Ovary (tissue), 7 donors: ENCODE measurements at regions not wholly inside any gene's neighbourhood (a gene's known extent, or its start where the extent isn't known, plus 50 kb on each side); places are given as distances from the start of the nearest gene placed in this dataset.

Source experiments
- DNase-seq, 5 donors: peaks; one replicate each; pipeline ENCODE4 v3.0.0-alpha.2; 2019 to 2020
- H3K27ac ChIP-seq, 2 donors: fragments of 200-600 bp; one replicate each; pipeline versions ENCODE4 v1.5.1 to v1.8.0; 2019 to 2022
- H3K27me3 ChIP-seq: fragments of 200-600 bp; one replicate; pipeline ENCODE4 v1.8.0; 2022
- H3K36me3 ChIP-seq: fragments of 200-600 bp; sonication (generic); one replicate; pipeline ENCODE4 v1.5.1; 2019
- H3K4me1 ChIP-seq: one replicate; pipeline ENCODE4 v1.8.1; 2013; ENCODE audit warnings: mild to moderate bottlenecking, moderate library complexity; ENCODE audit not compliant: insufficient read depth
- H3K4me3 ChIP-seq: fragments of 200-600 bp; sonication (generic); one replicate; pipeline ENCODE4 v1.5.1; 2017
- H3K9me3 ChIP-seq, 2 donors: fragments of 200-600 bp in 1 of 2; sonication (generic) in 1 of 2; one replicate each; pipeline versions ENCODE4 v1.5.1 to v1.8.1; 2013 to 2019; ENCODE audit warnings: mild to moderate bottlenecking in 1 of 2, moderate library complexity in 1 of 2
- CTCF ChIP-seq, 3 donors: fragments of 450-650 bp in 2 of 3; fragments of 200-600 bp in 1 of 3; IDR thresholded peaks; one replicate each; pipeline versions ENCODE4 v1.5.1 to v1.8.0; 2016 to 2022; ENCODE audit warnings: antibody characterized with exemption in 3 of 3, mild to moderate bottlenecking in 1 of 3
- EP300 ChIP-seq: sonication (generic); formaldehyde crosslinking; IDR thresholded peaks from one replicate; pipeline ENCODE4 v1.6.1; 2017; ENCODE audit warnings: antibody characterized with exemption
- POLR2A ChIP-seq: fragments of 450-650 bp; IDR thresholded peaks from one replicate; pipeline ENCODE4 v1.6.1; 2017; ENCODE audit warnings: antibody characterized with exemption, mild to moderate bottlenecking, moderate library complexity
- WGBS, 3 donors: extraction: QIAGEN DNeasy Blood & Tissue Kit in 1 of 3; methylation state at CpG; one replicate each; pipeline versions ENCODE4 v1.1.5 to v1.1.7; 2013 to 2017; 5-methylcytosine and 5-hydroxymethylcytosine counted together
- intact Hi-C, 4 donors: fragments of 100-400 bp; cut with DNase I; formaldehyde crosslinking; loops; one replicate each; pipeline versions ENCODE4 v1.11.0 to v1.15.1; 2022 to 2023
- donor health status: DM: no; HTN: no; CAD: no; lungs with moderate emphysema.
- donor health status: DM: no; HTN: no; CAD: no.
- donor health status: Bipolar disorder and iron deficiency.
- donor health status: DM: no; HTN: no; CAD: no.
- donor health status: DM: yes; HTN: yes; CAD: no.

GRCh38 chr9:129330711-129331492 is 152.8 kb upstream of the IER5L start:
- H3K4me3 ChIP-seq = no peak overlapping the region
- no peaks in the 10 kb centered on the region for H3K9me3 ChIP-seq
- H3K27me3 ChIP-seq = no peaks in the 10 kb centered on the region
- TF ChIP-seq CTCF (IDR thresholded peaks at IDR 0.05) (no peak), EP300 (no peak)
- H3K36me3 ChIP-seq = no peaks in the 10 kb centered on the region
- peaks cover 20% of the 10 kb centered on the region for H3K4me1 ChIP-seq
- no peak overlapping the region for H3K27ac ChIP-seq
- intact Hi-C loops = loop anchor here in 2 of 4 donors (5.0 kb wide), 2 partner anchors 151 to 156 kb away; no protein-coding TSS in a partner anchor
- WGBS, 3 donors = 92 to 95% (median 94%) methylated on average over 4 of the region's 4 CpGs
- no peak for DNase-seq

- Histone ChIP-seq H3K36me3 (no peaks in the 10 kb centered on the region), H3K27ac (peak overlapping the region in 1 of 2 donors; percentile 53), H3K4me3 (no peak overlapping the region), H3K9me3 (no peaks in the 10 kb centered on the region), H3K27me3 (no peaks in the 10 kb centered on the region), H3K4me1 (peaks cover 11% of the 10 kb centered on the region)
- intact Hi-C loops = loop anchor here in 2 of 4 donors (10.0 kb wide), 2 partner anchors 276 to 286 kb away; no protein-coding TSS in a partner anchor
- peak in 3 of 5 donors; percentile 57 to 78 (median 65) for DNase-seq
- 39 to 43% (median 39%) methylated on average over 13 of the region's 13 CpGs for WGBS, 3 donors
- TF ChIP-seq POLR2A (no peak), EP300 (no peak), CTCF (IDR thresholded peaks at IDR 0.05) (no peak)
These were observed 150.4 kb upstream of the IER5L start for GRCh38 chr9:129328355-129329042.

DNA sequence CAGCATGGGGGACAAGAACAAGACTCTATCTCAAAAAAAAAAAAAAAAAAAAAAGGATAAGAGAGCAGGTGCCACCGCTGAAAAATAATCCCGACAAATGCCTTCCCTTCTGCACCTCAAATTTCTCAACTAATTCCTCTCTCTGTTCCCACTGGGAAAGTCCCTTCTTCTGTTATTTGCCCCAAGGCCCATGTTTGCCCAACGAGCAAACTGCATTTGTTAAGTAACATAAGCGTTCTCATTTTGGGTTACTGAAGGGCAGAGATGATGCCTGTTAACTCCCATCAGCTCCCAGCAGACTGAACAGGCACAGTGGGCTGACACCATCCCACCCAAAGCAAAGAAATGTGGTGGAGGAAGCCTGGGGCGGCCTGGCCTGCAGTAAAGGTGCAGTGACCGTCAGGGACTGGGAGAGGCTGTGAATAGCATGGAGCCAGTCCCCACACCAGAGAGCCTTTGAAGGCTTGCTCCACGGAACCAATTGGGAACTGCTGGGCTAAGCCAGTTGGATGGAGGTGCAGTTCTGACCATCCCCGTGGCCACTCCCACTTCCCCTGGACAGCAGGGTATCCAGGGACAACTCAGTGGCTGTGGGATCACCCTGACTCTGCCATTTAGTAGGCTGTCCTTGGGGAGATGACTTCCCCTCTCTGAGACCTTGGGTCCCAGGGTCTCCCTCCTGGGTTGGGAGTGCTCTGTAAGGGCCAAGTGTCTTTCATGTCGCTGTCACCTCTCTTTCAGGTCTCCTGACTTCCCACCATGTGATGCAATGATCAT is 149.7 kb upstream of the IER5L start:
- DNase-seq = no peak
- no peak for TF ChIP-seq EP300
- no peak for TF ChIP-seq CTCF (IDR thresholded peaks at IDR 0.05)
- TF ChIP-seq POLR2A = no peak
- Histone ChIP-seq H3K27me3 (no peaks in the 10 kb centered on the region), H3K27ac (no peak overlapping the region), H3K4me1 (peaks cover 11% of the 10 kb centered on the region), H3K4me3 (no peak overlapping the region), H3K9me3 (no peaks in the 10 kb centered on the region), H3K36me3 (no peaks in the 10 kb centered on the region)
- intact Hi-C loops = loop anchor here in 2 of 4 donors (10.0 kb wide), 2 partner anchors 277 to 287 kb away; no protein-coding TSS in a partner anchor
- WGBS, 3 donors = 83 to 87% (median 85%) methylated on average over 9 of the region's 9 CpGs
